ENCODE measurements at regions not wholly inside any gene's neighbourhood (a gene's known extent, or its start where the extent isn't known, plus 50 kb on each side); places are given as distances from the start of the nearest gene placed in this dataset.

DNA sequence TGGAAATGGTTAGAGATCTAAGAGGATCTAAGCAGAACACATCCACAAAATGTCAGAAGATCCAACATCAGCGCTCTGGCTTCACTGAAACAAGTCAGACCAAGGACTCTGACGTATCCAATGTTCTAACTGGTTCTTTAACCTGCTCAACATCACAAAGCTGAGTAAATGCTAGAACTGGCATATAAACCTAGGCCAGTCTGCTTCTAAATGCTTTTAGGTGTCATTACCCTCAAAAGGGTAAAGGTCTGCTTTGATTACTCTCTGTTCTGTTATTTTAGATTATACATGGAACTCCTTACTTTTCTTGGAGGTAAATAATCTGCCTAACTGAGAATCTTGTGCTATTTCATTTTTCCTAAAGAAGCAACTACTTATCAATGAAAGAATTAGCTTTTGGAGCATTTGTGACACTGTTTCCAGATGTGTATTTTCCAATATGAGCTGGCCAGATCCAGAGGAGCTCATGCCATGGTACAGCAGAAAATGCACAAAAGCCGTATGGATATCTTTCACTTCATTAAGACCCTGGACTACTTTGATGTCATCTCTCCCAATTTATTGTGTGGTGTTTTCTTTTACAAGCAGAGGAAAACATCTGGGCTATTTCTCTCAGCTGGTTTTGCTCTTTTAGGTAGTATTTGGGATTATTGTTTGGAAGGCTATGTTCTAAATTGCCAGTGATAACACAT is 123.5 kb downstream of the RASGEF1B start:
- TF ChIP-seq, protein P1, sequence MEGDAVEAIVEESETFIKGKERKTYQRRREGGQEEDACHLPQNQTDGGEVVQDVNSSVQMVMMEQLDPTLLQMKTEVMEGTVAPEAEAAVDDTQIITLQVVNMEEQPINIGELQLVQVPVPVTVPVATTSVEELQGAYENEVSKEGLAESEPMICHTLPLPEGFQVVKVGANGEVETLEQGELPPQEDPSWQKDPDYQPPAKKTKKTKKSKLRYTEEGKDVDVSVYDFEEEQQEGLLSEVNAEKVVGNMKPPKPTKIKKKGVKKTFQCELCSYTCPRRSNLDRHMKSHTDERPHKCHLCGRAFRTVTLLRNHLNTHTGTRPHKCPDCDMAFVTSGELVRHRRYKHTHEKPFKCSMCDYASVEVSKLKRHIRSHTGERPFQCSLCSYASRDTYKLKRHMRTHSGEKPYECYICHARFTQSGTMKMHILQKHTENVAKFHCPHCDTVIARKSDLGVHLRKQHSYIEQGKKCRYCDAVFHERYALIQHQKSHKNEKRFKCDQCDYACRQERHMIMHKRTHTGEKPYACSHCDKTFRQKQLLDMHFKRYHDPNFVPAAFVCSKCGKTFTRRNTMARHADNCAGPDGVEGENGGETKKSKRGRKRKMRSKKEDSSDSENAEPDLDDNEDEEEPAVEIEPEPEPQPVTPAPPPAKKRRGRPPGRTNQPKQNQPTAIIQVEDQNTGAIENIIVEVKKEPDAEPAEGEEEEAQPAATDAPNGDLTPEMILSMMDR (IDR thresholded peaks at IDR 0.05): no peak
- no peak for TF ChIP-seq POLR2A (IDR thresholded peaks at IDR 0.05)
- TF ChIP-seq EP300 (IDR thresholded peaks at IDR 0.05): no peak
- no peak for TF ChIP-seq POLR2AphosphoS5 (IDR thresholded peaks at IDR 0.05)

Data from sigmoid colon (tissue), 4 donors.